Stimulated activated CD8-positive, alpha-beta memory T cell treated with anti-CD3 and anti-CD28 coated beads, Interleukin-4, amount 100 ng/mL, for 48 hours (primary cell): ENCODE measurements at regions not wholly inside any gene's neighbourhood (a gene's known extent, or its start where the extent isn't known, plus 50 kb on each side); places are given as distances from the start of the nearest gene placed in this dataset.
"Not testable (repeated sequence)": the region's sequence is repeated elsewhere in the genome, so short reads cannot be mapped to it uniquely, and the experiment has no call there.

Experiments
- DNase-seq: peaks from one replicate; pipeline ENCODE4 v3.0.0-alpha.2; 2020

DNA sequence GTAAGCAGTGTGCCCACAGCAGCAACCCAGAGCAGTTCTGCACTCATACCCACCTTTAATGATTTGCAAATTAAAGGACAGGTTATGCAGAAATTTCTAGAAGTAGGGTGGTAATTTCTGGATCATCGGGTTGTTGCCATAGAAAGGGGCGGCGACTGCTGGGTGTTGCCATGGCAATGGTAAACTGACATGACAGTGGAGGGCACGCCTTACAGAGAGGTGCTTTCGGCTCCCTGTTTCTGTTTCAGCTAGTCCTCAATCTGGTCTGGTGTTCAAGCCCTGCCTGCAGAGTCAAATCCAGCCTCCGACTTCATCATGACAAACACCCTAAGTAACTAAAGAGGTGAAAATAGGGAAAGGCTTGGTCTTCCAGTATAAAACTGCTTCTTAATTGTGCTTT is 667.7 kb downstream of the SOCS6 start:
- no peak for DNase-seq

DNA sequence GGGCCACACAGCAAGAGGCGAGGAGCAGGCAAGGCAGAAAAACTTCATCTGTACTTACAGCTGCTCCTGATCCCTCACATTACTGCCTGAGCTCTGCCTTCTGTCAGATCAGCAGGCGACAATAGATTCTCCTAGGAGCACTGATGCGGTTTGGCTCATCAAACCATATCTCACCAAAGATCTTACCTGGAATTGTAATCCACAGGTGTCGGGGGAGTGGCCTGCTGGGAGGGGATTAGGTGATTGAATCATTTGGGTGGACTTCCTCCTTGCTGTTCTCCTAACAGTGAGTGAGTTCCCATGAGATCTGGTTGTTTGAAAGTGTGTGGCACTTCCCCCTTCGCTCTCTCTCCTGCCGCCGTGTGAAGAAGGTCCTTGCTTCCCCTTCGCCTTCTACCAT is 647.3 kb downstream of the SOCS6 start:
- DNase-seq = no peak

DNA sequence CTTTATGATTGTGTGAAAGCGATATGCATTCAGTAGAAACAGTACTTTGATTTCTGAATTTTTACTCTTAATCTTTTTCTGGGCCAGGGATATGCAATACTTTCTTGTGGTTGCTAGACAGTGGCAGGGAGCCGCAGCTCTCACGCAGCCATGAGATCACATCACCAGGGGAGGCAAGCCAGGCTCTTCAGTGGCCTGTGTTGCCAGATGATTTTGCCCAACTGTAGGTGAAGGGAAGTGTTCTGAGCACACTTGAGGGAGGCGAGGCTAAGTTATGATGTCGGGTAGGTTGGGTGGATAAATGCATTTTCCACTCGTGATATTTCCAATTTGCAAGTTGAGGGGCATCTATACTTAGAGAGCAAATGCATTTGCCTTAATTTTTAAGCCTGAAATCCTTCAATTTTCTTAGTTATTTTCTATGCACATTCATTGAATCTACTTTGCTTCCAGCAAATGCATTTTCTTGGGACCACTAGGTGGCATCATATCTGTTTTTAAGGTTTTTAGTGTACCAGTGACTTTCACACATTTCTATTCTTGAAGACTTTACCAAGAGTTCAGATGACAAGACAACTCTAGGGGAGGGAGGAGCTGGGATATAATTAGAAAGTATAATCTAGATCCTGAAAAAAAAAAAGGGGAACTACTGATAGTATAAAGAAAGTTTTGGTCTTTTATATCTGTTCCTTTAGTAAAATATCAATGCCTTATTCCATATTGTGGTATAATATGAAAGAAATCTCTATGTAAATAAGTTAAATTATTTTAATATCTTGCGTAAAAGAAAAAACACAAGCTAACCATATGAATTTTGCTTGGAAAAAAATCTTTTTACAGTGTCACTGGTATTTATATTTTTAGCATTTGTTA is 643.3 kb downstream of the SOCS6 start:
- no peak for DNase-seq

DNA sequence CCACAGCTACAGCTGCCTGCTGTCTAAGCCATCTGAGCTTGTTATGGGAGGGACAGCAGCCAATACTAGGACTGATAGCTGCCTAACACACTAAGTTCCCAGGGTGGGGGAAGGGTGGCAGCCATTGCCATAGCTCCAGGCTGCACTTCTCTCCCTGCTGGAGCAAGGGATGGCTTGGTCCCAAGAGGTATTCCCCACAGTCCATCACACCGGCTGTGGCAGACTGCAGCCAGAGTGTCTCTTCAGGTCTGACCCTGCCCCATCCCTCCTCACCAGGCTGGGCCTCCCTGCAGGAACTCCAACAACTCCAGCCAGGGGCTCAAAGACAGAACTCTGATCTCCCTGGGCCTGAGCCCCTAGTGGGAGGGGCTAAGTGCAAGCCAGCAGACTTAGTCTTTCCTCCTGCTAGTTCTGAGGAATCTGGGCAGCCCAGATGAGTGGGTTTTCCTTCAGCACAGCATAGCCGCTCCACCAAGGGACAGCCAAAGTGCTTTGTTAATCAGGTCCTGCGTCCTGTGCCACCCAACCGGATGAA is 632.1 kb downstream of the SOCS6 start:
- DNase-seq = no peak

DNA sequence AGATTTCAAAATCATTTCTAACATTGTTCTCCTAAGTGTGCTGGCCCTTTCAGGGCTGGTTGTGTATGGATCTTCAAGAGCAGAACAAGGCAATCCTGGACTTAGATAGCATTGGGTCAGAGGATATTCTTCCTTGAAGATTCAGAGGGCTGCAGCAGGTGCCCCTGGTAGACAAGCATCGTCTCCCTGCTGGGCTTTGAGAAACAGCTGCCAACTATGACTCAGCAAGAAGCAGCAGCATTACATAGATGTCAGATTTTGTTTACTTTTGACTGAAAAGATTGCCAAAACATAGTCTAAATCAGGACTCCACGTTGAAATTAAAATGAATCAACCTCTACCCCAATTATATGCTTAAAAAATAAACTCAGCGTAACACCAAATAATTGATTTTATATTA is 618.8 kb downstream of the SOCS6 start:
- no peak for DNase-seq

DNA sequence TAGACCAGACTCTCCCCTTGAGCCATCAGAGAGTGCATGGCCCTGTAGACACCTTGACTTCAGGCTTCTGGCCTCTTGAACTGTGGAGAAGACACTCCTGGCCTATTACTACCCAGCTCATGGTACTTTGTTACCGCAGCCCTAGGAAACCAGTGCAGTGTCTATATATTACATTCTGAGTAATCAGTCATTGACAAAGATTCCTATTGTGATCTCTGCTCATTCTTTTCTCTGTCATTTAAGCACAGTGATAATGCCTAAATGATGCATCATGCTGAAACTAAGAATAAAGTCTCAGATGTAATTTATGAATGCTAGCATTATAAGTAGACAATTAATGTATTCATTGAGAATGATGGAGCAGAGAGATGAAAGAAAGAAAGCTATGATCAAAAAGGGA is 603.5 kb downstream of the SOCS6 start:
- DNase-seq = no peak

DNA sequence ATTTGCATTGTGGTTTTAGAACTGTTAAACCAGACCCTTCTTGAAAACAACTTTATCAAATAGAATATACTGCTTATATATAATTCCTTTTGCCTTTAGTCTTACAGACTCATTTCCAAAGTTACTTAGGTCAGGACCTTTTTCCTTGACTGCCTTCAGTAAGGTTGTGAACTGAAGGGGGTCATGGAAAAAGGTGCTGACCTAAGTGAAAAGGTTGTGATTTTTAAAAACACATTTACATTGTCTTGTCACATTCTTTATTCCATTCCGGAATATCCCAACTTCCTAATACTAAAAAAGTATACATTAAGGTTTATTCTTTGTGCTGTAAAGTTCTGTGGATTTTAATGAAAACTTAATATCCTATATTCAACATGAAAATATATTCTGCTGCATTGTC is 581.4 kb downstream of the SOCS6 start:
- DNase-seq = no peak

DNA sequence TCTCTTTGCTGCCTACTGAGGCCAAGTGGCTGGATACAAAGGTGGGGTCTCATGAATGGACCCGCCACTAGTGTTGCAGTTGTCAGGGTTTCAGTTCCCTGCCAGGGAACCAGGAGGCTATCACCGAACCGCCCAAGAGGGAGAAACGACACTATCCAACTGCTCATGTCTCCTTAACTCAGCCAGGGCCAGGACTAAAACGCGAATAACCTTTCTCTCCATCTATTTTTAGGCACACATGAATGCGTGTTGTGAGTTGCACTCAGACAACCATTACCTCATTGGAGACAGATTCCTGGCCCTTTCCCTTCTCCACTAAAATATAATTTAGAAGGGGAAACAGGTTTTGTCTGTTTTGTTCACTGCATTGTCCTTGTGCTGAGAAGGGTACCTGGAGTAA is 559.5 kb downstream of the SOCS6 start:
- DNase-seq = no peak

DNA sequence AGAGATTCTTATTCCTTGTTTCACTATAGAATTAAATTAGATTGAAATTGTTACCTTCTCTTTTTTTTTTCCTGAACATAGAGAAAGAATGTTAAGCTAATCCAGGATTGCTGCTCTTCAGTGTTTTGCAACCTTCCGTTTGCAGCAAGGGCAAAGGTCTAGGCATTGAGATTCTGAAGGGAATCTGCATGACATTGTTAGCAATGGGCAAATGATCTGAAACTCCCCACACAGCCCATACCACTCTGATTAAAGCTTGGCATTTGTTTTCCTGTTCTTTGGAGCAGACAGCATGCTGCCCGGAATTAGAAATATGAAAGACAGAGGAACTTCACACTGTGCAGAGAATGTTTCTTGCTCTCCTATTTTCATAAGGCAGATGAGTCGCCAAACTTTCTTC is 551.8 kb downstream of the SOCS6 start:
- no peak for DNase-seq

DNA sequence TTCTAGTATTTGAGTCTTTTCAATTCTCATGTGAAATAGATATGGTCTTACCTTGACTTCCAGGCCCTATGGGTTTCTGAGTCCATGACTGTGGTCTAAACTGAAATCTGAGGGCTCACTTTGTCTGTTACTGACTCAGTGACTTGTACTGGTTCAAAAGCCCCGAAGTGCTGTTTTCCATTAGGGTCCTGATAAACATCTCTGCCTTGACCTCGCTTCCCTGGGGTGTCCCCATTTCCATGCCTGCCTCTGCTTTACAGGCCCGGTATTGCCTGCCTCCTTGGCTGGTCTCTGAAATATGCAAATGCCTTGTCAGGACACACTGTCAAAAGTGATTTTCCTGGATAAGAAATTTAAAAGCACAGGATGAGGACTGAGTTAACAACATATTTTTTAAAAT is 538.8 kb downstream of the SOCS6 start:
- DNase-seq = no peak

DNA sequence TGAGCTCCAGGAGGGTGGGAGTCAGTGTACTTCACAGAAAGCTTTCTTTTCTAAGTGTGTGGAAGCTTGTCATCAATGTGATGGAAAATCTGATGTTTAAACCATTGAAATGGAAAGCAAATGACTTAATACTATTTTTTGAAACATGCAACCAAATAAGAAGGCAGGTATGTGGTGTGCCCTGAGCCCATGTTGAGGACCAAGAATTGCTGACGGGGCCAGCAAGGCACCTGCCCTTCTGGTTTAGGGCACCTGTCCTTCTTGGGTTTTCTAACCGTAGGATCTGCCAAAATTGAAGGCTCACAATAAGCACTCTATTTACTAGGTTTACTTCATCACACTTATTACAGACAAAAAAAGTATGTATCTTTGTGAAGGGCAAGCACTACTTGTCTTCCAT is 537.7 kb downstream of the SOCS6 start:
- no peak for DNase-seq

DNA sequence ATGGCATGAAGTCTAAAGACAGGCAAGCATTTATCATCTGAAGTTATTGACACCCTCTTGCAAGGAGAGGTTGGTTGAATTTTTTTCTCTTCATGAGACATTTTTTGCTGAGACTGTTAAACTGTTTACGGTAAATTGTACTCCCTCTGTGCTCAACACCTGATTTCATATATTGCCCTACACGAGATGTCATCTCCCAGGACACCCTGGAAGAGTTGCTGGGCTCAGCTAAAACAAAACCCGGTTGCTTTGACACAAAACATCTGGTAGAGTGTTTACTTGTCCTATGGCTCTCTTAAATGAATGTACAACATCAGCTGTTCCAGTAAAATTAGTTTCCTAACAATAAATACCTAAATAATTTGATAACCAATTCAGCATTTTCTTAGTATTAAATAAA is 533.8 kb downstream of the SOCS6 start:
- DNase-seq = no peak

DNA sequence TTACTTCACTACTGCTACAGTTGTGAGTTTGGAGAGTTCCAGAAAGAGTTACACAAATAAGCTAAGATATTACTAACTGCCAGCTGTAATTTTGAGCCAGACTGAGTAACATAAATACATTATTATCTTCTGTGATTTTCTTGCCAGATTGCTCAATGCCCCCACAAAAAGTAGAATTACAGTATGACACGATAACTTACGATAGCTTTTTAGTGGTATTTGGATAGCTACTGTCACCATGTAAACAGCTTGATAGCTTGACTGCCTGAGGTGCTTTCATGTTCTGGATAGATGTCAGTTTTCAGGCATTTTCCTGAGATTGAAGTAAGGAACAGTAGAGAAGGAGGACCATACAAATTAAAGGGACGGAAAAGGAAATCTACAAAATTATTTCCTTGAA is 533.3 kb downstream of the SOCS6 start:
- DNase-seq = no peak

DNA sequence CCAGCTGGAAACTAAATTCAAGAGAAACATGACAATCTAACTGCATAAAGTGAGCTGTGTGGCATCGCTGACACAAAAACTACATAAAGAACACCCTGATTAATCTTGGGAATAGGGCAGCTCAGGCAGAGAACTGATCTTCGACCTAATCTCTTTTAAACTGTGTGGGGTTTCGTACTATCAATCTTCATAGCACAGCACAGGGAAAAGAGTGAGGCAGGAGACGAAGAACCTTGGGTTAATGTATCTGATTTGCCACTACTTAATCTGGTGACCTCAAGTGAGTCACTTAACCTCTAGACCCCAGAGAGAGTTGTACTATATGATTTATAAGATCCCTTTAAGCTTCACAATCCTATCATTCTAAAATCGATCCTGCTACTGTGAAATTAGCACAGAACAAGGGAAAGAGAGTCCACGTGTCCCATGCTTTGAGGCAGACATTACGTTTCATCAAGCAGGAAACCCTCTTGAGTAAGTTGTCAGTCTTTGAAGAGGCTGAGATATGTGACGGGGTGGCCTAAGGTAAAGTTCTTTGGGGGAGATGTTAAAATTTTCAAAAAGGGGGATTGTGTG is 519.7 kb downstream of the SOCS6 start:
- no peak for DNase-seq

DNA sequence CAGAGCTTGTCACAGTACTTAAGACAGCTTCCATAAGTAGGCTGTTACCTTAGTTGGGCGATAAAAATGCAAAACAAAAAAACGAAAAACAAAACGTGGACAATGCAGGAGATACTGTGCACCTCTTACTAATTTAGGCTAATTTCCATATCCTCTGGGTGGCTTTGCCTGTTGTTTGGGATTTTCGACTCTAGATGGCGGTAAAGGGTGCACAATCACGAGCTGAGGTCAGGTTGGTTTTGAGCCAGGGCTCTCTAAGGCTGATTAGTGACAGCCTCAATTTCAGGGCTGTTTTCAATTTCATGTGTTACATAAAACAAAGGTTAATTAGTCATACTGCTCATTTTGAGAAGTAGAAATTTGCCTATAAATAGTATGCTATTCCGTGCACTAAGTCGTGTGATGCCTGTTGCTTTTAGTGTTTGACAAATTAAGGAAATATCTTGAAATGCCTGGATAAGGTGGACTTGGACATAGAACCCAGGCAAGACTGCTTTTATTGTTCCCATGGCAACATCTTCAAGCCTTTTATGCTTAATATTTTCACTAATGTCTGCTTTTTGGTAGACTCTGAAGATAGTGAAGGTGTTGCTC is 493.1 kb downstream of the SOCS6 start:
- DNase-seq = peak; percentile 76

DNA sequence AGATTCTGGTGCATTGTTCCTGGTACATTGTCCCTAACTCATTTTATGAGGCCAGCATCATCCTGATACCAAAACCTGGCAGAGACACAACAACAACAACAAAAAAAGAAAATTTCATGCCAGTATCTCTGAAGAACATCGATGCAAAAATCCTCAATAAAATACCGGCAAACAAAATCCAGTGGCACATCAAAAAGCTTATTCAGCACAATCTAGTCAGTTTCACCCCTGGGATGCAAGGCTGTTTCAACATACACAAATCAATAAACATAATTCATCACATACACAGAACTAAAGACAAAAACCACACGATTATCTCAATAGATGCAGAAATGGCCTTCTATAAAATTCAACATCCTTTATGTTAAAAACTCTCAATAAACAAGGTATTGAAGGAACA is 477.4 kb downstream of the SOCS6 start:
- not testable (repeated sequence) for DNase-seq

DNA sequence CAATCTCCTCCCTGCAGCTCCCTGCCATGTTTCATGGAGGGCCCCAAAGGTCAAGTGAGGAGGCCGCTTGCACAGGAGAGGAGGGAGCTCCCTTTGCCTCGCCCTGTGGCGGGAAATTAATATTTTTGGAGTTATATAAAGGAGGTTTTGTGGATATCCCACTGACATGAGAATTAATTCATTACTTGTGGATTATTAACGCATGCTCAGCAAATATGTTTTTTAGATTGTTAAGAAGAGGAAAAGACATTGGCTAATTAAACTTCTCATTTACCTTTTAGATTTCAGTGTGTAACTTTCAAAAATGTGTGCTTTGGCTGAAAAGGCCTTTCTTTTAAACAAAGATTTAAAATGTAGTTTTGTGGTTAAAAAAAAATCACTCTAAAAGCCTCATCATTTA is 474.0 kb downstream of the SOCS6 start:
- no peak for DNase-seq

DNA sequence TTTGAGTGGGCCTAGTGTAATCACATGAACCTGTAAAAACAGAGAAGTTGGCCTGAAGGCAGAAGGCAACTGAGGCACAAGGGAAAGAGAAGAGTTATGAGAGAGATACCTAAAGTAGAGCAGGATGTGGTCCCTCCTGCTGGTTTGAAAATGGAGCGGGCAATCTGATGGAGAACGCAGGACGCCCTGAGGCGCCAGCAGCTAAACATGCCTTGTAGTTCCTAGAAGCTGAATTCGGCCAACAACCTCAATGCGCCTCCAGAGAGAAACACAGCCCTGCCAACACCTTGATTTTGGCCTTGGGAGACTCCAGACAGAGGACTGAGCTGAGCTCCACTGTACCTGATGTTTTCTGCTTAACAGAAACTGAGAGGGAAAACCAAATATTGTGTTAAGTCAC is 469.9 kb downstream of the SOCS6 start:
- no peak for DNase-seq

DNA sequence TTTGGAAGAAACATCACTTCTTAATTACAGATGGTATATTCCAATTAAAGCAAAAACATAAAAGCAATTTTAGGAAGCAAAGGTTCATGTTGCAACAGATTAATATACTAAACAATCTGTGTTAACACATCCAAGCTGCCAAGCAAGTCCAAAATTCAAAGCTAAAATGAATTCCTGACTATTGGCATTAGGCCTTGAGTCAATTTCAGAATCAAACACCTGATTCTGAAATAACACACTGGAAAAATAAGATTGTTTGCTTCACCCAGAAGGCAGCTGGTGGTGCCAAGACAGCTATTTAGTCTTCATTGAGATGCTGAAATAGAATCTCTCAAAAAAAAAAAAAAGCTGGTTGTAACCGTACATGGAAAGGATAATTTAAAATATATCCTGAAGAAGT is 465.6 kb downstream of the SOCS6 start:
- no peak for DNase-seq

DNA sequence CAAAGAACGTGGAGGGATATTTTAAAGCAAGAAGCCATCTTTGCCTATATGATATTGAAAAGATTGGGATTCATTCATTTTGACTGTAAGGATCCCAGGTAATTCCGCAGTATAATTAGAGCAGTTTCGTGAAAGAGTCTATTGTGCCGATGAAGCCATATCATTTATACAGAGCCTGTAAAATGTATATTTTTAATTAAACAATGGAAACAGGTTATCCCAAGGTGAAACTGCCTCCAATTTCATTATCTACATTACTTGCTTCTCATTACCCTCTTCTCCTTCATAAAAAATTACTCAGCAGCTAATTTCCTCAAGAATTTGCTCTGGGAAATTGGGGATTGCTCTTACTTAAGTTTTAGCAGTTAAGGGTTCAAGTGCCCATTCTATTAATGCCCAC is 444.1 kb downstream of the SOCS6 start:
- DNase-seq = no peak

DNA sequence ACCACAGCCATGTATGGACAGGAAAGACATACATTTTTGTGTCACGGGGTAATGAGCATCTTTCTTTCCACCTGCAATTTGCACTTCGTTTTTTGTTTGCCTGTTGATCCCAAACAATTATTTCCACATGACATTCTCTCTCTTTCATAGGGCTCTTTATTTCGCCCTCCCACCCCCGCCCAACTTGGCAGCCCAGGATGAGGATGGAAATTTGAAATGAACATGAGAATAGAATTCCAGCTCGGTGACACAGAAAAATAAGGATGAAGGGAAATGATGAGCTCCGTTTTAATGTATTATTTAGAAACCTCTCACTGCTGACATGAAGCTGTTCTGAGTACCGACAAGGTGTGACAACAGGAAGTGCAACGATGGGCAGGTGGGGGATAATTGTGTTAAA is 443.3 kb downstream of the SOCS6 start:
- DNase-seq = no peak

DNA sequence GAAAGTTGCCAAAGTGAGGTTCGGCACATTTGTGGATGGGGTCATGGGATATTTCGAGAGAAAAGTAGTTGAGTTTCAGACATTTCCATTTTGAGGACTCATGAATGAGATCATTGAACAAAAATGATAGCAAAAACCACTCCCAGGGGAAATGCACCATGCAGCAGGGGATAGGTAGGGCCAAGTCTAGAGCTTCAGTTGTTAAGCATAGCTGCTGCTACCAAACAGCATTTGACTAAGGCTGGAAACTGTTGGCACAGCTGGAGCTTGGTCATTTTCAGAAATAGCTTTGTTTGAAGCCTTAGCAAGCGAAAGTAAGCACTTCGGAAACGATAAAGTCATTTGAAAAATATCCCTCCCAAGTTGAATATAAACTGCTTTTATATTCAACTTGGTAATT is 431.8 kb downstream of the SOCS6 start:
- DNase-seq = no peak

DNA sequence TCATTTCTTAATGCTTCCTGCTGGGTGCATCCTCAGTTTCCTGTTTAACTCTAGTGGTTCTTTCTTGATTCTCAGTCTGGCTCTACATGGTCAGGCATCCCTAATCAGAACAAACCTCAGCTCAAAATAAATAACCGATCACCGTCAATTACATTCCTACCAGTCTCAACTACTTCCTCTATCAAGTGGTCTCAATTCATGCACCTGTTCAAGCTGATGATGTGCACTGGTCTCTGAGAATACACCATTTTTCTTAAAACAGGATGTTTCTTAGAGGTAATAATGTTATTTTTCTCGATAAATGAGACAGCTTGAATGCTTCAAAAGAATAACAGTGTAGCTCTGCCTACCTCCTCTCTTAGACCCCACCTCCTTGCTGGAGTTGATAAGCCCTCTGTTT is 420.9 kb downstream of the SOCS6 start:
- DNase-seq = no peak

DNA sequence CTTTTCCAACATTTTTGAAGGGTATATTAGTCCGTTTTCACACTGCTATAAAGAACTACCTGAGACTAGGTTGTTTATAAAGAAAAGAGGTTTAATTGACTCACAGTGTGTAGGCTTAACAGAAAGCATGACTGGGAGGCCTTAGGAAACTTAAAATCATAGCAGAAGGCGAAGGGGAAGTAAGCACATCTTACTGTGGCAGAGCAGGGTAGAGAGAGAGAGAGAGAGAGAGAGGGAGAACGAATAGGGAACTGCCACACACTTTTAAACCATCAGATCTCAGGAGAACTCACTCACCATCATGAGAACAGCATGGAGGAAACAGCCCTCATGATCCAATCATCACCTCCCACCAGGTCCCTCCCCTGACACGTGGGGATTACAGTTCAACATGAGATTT is 420.3 kb downstream of the SOCS6 start:
- no peak for DNase-seq
